ENCODE measurements at regions not wholly inside any gene's neighbourhood (a gene's known extent, or its start where the extent isn't known, plus 50 kb on each side); places are given as distances from the start of the nearest gene placed in this dataset.

DNA sequence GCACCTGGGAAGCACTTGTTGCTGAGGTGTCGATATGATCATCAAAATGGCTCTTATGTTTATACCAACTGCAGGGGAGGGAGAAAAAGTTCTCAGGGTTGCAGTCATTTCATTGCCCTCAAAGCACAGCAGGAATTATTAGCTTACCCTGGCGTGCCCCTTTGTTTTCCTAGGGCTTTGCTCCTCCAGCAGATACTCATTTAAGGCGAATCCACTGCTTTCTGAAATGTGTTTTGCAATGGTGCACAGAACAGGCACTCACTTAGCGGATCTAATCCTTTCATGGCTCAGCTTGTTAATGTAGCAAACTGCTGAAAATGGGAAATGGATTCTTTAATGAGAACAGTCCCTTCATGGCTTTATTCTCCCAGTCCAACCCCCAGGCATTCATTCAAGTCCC, 76.7 kb downstream of the NKX2-1 start:
- WGBS (ENCODE audit: insufficient coverage): 42% methylated on average over 3 of the region's 4 CpGs
- Histone ChIP-seq H3K27me3 (replicated peaks in 1 of 4; ENCODE audit: control extremely low read depth in 1 of 4, control insufficient read depth in 3 of 4, insufficient read depth in 4 of 4, low read length in 3 of 4) (peaks cover 0 to 6% (median 0%) of the 10 kb centered on the region in 4 experiments), H2AFZ (ENCODE audit: insufficient read depth, low read depth, low read length, poor library complexity, severe bottlenecking) (no peak overlapping the region), H4K20me1 (ENCODE audit: control insufficient read depth, insufficient read depth, low read length, poor library complexity, severe bottlenecking) (no peaks in the 10 kb centered on the region), H3K4me1 (ENCODE audit: control insufficient read depth in 2 of 2, insufficient read depth in 2 of 2, low read length in 2 of 2) (no peaks in the 10 kb centered on the region), H3K27ac (ENCODE audit: low read length in 2 of 2) (no peak overlapping the region), H3K4me3 (ENCODE audit: control extremely low read depth in 1 of 5, extremely low read depth in 1 of 5, insufficient read depth in 1 of 5, low read depth in 2 of 5, low read length in 4 of 5) (no peak overlapping the region), H3K4me2 (replicated peaks; ENCODE audit: low read depth, low read length, poor library complexity, severe bottlenecking) (no peak overlapping the region), H3K79me2 (ENCODE audit: control insufficient read depth, insufficient read depth, low read length) (no peaks in the 10 kb centered on the region), H3K9ac (ENCODE audit: low read length) (no peak overlapping the region), H3K36me3 (replicated peaks in 1 of 2; ENCODE audit: control extremely low read depth in 1 of 2, control insufficient read depth in 1 of 2, extremely low read depth in 1 of 2, insufficient read depth in 2 of 2, low read length in 1 of 2) (no peaks in the 10 kb centered on the region), H3K9me3 (ENCODE audit: control extremely low read depth in 1 of 3, control insufficient read depth in 2 of 3, insufficient read depth in 1 of 3, low read length in 2 of 3) (no peaks in the 10 kb centered on the region)
- no peak for ATAC-seq (ENCODE audit: low read depth)
- intact Hi-C loops (cut with micrococcal nuclease): no loop called here
- H3K27ac Mint-ChIP-seq: no peak overlapping the region
- no peaks in the 10 kb centered on the region for H3K4me1 Mint-ChIP-seq
- no peak for TF ChIP-seq EZH2 (IDR thresholded peaks at IDR 0.05; ENCODE audit: borderline replicate concordance, insufficient read depth, low read depth, low read length, poor library complexity, severe bottlenecking)
- ChIA-PET CTCF (no interaction called here), POLR2A (no interaction called here)
- H3K27me3 Mint-ChIP-seq: peaks cover 18% of the 10 kb centered on the region
- H3K4me3 Mint-ChIP-seq: no peak overlapping the region
- no peak for DNase-seq
- no peaks in the 10 kb centered on the region for H3K9me3 Mint-ChIP-seq (ENCODE audit: insufficient read depth)

DNA sequence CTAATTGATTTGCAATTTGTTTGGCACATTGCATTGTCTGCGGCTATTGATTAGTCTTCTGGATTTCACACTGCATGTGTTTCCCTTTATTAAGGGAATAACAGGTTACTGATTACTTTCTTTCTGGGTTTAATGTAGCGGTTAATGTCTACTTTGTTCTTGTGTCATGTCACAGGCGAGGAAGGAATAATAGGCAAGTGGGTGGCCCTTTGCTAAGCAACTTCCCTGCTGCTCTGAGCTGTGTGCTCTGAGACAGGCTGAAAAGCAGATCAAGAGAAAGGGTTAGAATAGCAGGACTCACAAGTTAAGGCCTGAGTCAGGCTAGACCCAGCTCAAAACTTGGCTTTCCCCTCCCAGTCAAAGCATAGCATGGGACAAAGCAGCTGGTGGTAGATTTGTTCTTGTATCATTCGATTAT, 77.2 kb downstream of the NKX2-1 start:
- Histone ChIP-seq H3K9me3 (ENCODE audit: control extremely low read depth in 1 of 3, control insufficient read depth in 2 of 3, insufficient read depth in 1 of 3, low read length in 2 of 3) (no peaks in the 10 kb centered on the region), H2AFZ (ENCODE audit: insufficient read depth, low read depth, low read length, poor library complexity, severe bottlenecking) (no peak overlapping the region), H3K4me2 (replicated peaks; ENCODE audit: low read depth, low read length, poor library complexity, severe bottlenecking) (no peak overlapping the region), H3K36me3 (replicated peaks in 1 of 2; ENCODE audit: control extremely low read depth in 1 of 2, control insufficient read depth in 1 of 2, extremely low read depth in 1 of 2, insufficient read depth in 2 of 2, low read length in 1 of 2) (no peaks in the 10 kb centered on the region), H3K9ac (ENCODE audit: low read length) (no peak overlapping the region), H3K79me2 (ENCODE audit: control insufficient read depth, insufficient read depth, low read length) (no peaks in the 10 kb centered on the region), H3K27me3 (replicated peaks in 1 of 4; ENCODE audit: control extremely low read depth in 1 of 4, control insufficient read depth in 3 of 4, insufficient read depth in 4 of 4, low read length in 3 of 4) (peaks cover 0 to 6% (median 0%) of the 10 kb centered on the region in 4 experiments), H4K20me1 (ENCODE audit: control insufficient read depth, insufficient read depth, low read length, poor library complexity, severe bottlenecking) (no peaks in the 10 kb centered on the region), H3K27ac (ENCODE audit: low read length in 2 of 2) (no peak overlapping the region), H3K4me3 (ENCODE audit: control extremely low read depth in 1 of 5, extremely low read depth in 1 of 5, insufficient read depth in 1 of 5, low read depth in 2 of 5, low read length in 4 of 5) (no peak overlapping the region), H3K4me1 (ENCODE audit: control insufficient read depth in 2 of 2, insufficient read depth in 2 of 2, low read length in 2 of 2) (no peaks in the 10 kb centered on the region)
- DNase-seq: no peak
- intact Hi-C loops (cut with micrococcal nuclease): no loop called here
- no peak for TF ChIP-seq EZH2 (IDR thresholded peaks at IDR 0.05; ENCODE audit: borderline replicate concordance, insufficient read depth, low read depth, low read length, poor library complexity, severe bottlenecking)
- TF ChIP-seq, protein P1, sequence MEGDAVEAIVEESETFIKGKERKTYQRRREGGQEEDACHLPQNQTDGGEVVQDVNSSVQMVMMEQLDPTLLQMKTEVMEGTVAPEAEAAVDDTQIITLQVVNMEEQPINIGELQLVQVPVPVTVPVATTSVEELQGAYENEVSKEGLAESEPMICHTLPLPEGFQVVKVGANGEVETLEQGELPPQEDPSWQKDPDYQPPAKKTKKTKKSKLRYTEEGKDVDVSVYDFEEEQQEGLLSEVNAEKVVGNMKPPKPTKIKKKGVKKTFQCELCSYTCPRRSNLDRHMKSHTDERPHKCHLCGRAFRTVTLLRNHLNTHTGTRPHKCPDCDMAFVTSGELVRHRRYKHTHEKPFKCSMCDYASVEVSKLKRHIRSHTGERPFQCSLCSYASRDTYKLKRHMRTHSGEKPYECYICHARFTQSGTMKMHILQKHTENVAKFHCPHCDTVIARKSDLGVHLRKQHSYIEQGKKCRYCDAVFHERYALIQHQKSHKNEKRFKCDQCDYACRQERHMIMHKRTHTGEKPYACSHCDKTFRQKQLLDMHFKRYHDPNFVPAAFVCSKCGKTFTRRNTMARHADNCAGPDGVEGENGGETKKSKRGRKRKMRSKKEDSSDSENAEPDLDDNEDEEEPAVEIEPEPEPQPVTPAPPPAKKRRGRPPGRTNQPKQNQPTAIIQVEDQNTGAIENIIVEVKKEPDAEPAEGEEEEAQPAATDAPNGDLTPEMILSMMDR (IDR thresholded peaks at IDR 0.05): no peak
- POLR2A ChIA-PET: no interaction called here
- no peak overlapping the region for H3K4me3 Mint-ChIP-seq
- ATAC-seq (ENCODE audit: low read depth): no peak
- no peaks in the 10 kb centered on the region for H3K4me1 Mint-ChIP-seq
- CTCF ChIA-PET: no interaction called here
- WGBS (ENCODE audit: insufficient coverage): 84% methylated on average over 3 of the region's 4 CpGs
- H3K27ac Mint-ChIP-seq: no peak overlapping the region
- peaks cover 23% of the 10 kb centered on the region for H3K27me3 Mint-ChIP-seq
- H3K9me3 Mint-ChIP-seq (ENCODE audit: insufficient read depth): no peaks in the 10 kb centered on the region
